ENCODE measurements at regions not wholly inside any gene's neighbourhood (a gene's known extent, or its start where the extent isn't known, plus 50 kb on each side); places are given as distances from the start of the nearest gene placed in this dataset.

- H3K27me3 Mint-ChIP-seq (ENCODE audit: unreplicated experiment), result no peaks in the 10 kb centered on the region
- CTCF ChIA-PET, result no interaction called here
- no peak for DNase-seq
- H3K4me1 Mint-ChIP-seq (ENCODE audit: low read depth, unreplicated experiment), result no peaks in the 10 kb centered on the region
- peaks cover 23% of the 10 kb centered on the region for H3K9me3 Mint-ChIP-seq (ENCODE audit: low read depth, unreplicated experiment)
- intact Hi-C loops (cut with micrococcal nuclease; ENCODE audit: unreplicated experiment), result no loop called here
- H3K36me3 Mint-ChIP-seq (ENCODE audit: insufficient read depth, unreplicated experiment), result no peaks in the 10 kb centered on the region
- no TSS peak for BruUV-seq (replicated peaks)
- H3K4me3 Mint-ChIP-seq (ENCODE audit: low read depth, unreplicated experiment), result no peak overlapping the region
- TF ChIP-seq CTCF (IDR thresholded peaks at IDR 0.05; ENCODE audit: unreplicated experiment), result no peak
- H3K27ac Mint-ChIP-seq (ENCODE audit: unreplicated experiment), result no peak overlapping the region
Measured at GRCh38 chr2:106963893-106964292, 77.9 kb upstream of the ST6GAL2 start.

- Mint-ChIP-seq H3K4me1 (ENCODE audit: low read depth, unreplicated experiment) (no peaks in the 10 kb centered on the region), H3K4me3 (ENCODE audit: low read depth, unreplicated experiment) (no peak overlapping the region), H3K36me3 (ENCODE audit: insufficient read depth, unreplicated experiment) (no peaks in the 10 kb centered on the region), H3K27ac (ENCODE audit: unreplicated experiment) (no peak overlapping the region), H3K27me3 (ENCODE audit: unreplicated experiment) (no peaks in the 10 kb centered on the region), H3K9me3 (ENCODE audit: low read depth, unreplicated experiment) (peaks cover 21% of the 10 kb centered on the region)
- CTCF ChIA-PET, result no interaction called here
- intact Hi-C loops (cut with micrococcal nuclease; ENCODE audit: unreplicated experiment), result no loop called here
- no TSS peak for BruUV-seq (replicated peaks)
- no peak for DNase-seq
- TF ChIP-seq CTCF (IDR thresholded peaks at IDR 0.05; ENCODE audit: unreplicated experiment), result no peak
Measured at GRCh38 chr2:106965611-106966010, 79.6 kb upstream of the ST6GAL2 start.

- H3K9me3 Mint-ChIP-seq (ENCODE audit: low read depth, unreplicated experiment), result peaks cover 14% of the 10 kb centered on the region
- intact Hi-C loops (cut with micrococcal nuclease; ENCODE audit: unreplicated experiment), result no loop called here
- TF ChIP-seq CTCF (IDR thresholded peaks at IDR 0.05; ENCODE audit: unreplicated experiment), result no peak
- no peak for DNase-seq
- H3K4me1 Mint-ChIP-seq (ENCODE audit: low read depth, unreplicated experiment), result no peaks in the 10 kb centered on the region
- CTCF ChIA-PET, result no interaction called here
- BruUV-seq (replicated peaks), result no TSS peak
- no peak overlapping the region for H3K27ac Mint-ChIP-seq (ENCODE audit: unreplicated experiment)
- no peaks in the 10 kb centered on the region for H3K36me3 Mint-ChIP-seq (ENCODE audit: insufficient read depth, unreplicated experiment)
- H3K4me3 Mint-ChIP-seq (ENCODE audit: low read depth, unreplicated experiment), result no peak overlapping the region
- no peaks in the 10 kb centered on the region for H3K27me3 Mint-ChIP-seq (ENCODE audit: unreplicated experiment)
Measured at GRCh38 chr2:106969777-106970176, 83.8 kb upstream of the ST6GAL2 start.

- Mint-ChIP-seq H3K27me3 (ENCODE audit: unreplicated experiment) (no peaks in the 10 kb centered on the region), H3K4me3 (ENCODE audit: low read depth, unreplicated experiment) (no peak overlapping the region), H3K27ac (ENCODE audit: unreplicated experiment) (no peak overlapping the region), H3K9me3 (ENCODE audit: low read depth, unreplicated experiment) (peaks cover 13% of the 10 kb centered on the region), H3K4me1 (ENCODE audit: low read depth, unreplicated experiment) (no peaks in the 10 kb centered on the region), H3K36me3 (ENCODE audit: insufficient read depth, unreplicated experiment) (no peaks in the 10 kb centered on the region)
- CTCF ChIA-PET, result no interaction called here
- no TSS peak for BruUV-seq (replicated peaks)
- TF ChIP-seq CTCF (IDR thresholded peaks at IDR 0.05; ENCODE audit: unreplicated experiment), result no peak
- intact Hi-C loops (cut with micrococcal nuclease; ENCODE audit: unreplicated experiment), result no loop called here
- DNase-seq, result no peak
Measured at GRCh38 chr2:106970471-106971261, 84.7 kb upstream of the ST6GAL2 start.
